Sigmoid colon (tissue), 4 donors: ENCODE measurements at regions not wholly inside any gene's neighbourhood (a gene's known extent, or its start where the extent isn't known, plus 50 kb on each side); places are given as distances from the start of the nearest gene placed in this dataset.

Source experiments
- EP300 ChIP-seq, 4 donors: sonication (generic); formaldehyde crosslinking; IDR thresholded peaks; one replicate each; pipeline ENCODE4 v1.6.1; 2017; ENCODE audit warnings: antibody characterized with exemption in 4 of 4
- POLR2A ChIP-seq, 2 donors: fragments of 450-650 bp; IDR thresholded peaks; one replicate each; pipeline ENCODE4 v1.6.1; 2016; ENCODE audit warnings: antibody characterized with exemption in 2 of 2, mild to moderate bottlenecking in 2 of 2, moderate library complexity in 2 of 2
- POLR2AphosphoS5 ChIP-seq, 4 donors: sonication (generic); formaldehyde crosslinking; IDR thresholded peaks; one replicate each; pipeline ENCODE4 v1.6.1; 2017; ENCODE audit warnings: antibody characterized with exemption in 4 of 4
- TF ChIP-seq, protein P1 (sequence below), 4 experiments: fragments of 450-650 bp in 3 of 4; fragments of 200-600 bp in 1 of 4; IDR thresholded peaks; one replicate each; pipeline ENCODE4 v1.5.1; 2016 to 2019; ENCODE audit warnings: antibody characterized with exemption in 4 of 4, mild to moderate bottlenecking in 3 of 4, moderate library complexity in 2 of 4

GRCh38 chr4:158395889-158396288 lies 125.8 kb upstream of the RXFP1 start:
- TF ChIP-seq, protein P1, sequence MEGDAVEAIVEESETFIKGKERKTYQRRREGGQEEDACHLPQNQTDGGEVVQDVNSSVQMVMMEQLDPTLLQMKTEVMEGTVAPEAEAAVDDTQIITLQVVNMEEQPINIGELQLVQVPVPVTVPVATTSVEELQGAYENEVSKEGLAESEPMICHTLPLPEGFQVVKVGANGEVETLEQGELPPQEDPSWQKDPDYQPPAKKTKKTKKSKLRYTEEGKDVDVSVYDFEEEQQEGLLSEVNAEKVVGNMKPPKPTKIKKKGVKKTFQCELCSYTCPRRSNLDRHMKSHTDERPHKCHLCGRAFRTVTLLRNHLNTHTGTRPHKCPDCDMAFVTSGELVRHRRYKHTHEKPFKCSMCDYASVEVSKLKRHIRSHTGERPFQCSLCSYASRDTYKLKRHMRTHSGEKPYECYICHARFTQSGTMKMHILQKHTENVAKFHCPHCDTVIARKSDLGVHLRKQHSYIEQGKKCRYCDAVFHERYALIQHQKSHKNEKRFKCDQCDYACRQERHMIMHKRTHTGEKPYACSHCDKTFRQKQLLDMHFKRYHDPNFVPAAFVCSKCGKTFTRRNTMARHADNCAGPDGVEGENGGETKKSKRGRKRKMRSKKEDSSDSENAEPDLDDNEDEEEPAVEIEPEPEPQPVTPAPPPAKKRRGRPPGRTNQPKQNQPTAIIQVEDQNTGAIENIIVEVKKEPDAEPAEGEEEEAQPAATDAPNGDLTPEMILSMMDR (IDR thresholded peaks at IDR 0.05), result no peak
- TF ChIP-seq EP300 (IDR thresholded peaks at IDR 0.05), result no peak
- no peak for TF ChIP-seq POLR2A (IDR thresholded peaks at IDR 0.05)
- no peak for TF ChIP-seq POLR2AphosphoS5 (IDR thresholded peaks at IDR 0.05)
